H1 (cell line): ENCODE measurements at regions not wholly inside any gene's neighbourhood (a gene's known extent, or its start where the extent isn't known, plus 50 kb on each side); places are given as distances from the start of the nearest gene placed in this dataset.

ENCODE experiments used
- CTCF ChIA-PET: fragments of 300-600 bp; sonication (Branson Sonifier 250); formaldehyde crosslinking; loops from one replicate; lab custom pipeline; 2021; ENCODE audit not compliant: partially characterized antibody; lab: Charles Lee
- POLR2A ChIA-PET: fragments of 300-600 bp; sonication (Branson Sonifier 250); formaldehyde crosslinking; loops from one replicate; lab custom pipeline; 2021; ENCODE audit warnings: inconsistent platforms; ENCODE audit not compliant: partially characterized antibody; lab: Charles Lee
- DNase-seq, 2 experiments: peaks; one replicate each; pipeline versions ENCODE4 v3.0.0 to v3.0.0-alpha.2; 2010 to 2022; ENCODE audit warnings: low spot score in 2 of 2, low read depth in 1 of 2, mixed read lengths in 1 of 2
- FAIRE-seq: peaks from 2 replicates; lab custom pipeline; 2011; peaks lifted over from hg19 to GRCh38; lab: Jason Lieb, UNC
- H2AFZ ChIP-seq: 2 replicates; pipeline ENCODE4 v1.8.1; 2012; ENCODE audit warnings: low read length, inconsistent platforms
- H2AK5ac ChIP-seq: 2 replicates; pipeline ENCODE4 v1.6.1; 2013; ENCODE audit warnings: low read depth, low read length
- H2BK120ac ChIP-seq: replicated peaks from 2 replicates; pipeline ENCODE3; 2013; ENCODE audit warnings: low read depth, low read length, inconsistent platforms
- H2BK12ac ChIP-seq: 2 replicates; pipeline ENCODE4 v1.6.1; 2013; ENCODE audit warnings: low read depth, low read length
- H2BK15ac ChIP-seq: 2 replicates; pipeline ENCODE4 v1.6.1; 2013; ENCODE audit warnings: low read length
- H2BK20ac ChIP-seq: 2 replicates; pipeline ENCODE4 v1.6.1; 2013; ENCODE audit warnings: low read length
- H2BK5ac ChIP-seq: 2 replicates; pipeline ENCODE4 v1.6.1; 2013; ENCODE audit warnings: low read depth, low read length
- H3K14ac ChIP-seq: 2 replicates; pipeline ENCODE4 v1.6.1; 2013; ENCODE audit warnings: inconsistent platforms; ENCODE audit not compliant: insufficient read length
- H3K18ac ChIP-seq: 2 replicates; pipeline ENCODE4 v1.6.1; 2013; ENCODE audit warnings: low read length; ENCODE audit errors: extremely low read depth
- H3K23ac ChIP-seq: 2 replicates; pipeline ENCODE4 v1.6.1; 2013; ENCODE audit warnings: inconsistent platforms; ENCODE audit not compliant: insufficient read length
- H3K23me2 ChIP-seq: 2 replicates; pipeline ENCODE4 v1.6.1; 2013; ENCODE audit warnings: low read depth, low read length
- H3K27ac ChIP-seq: 2 replicates; pipeline ENCODE4 v1.6.1; 2011; ENCODE audit warnings: low read depth, low read length, inconsistent platforms
- H3K27me3 ChIP-seq, 4 experiments: replicated peaks in 1 of 4; 1 replicate in 1 of 4; 2 replicates in 3 of 4; pipeline versions ENCODE4 v1.6.1 to v1.8.1; 2011 to 2013; ENCODE audit warnings: low read length in 3 of 4, mild to moderate bottlenecking in 3 of 4, inconsistent platforms in 2 of 4, mixed read lengths in 2 of 4, moderate library complexity in 1 of 4; ENCODE audit not compliant: control insufficient read depth in 3 of 4, insufficient read depth in 3 of 4; ENCODE audit errors: extremely low read depth in 1 of 4
- H3K36me3 ChIP-seq, 4 experiments: 2 replicates each; pipeline versions ENCODE4 v1.6.1 to v1.8.1; 2011 to 2013; ENCODE audit warnings: mild to moderate bottlenecking in 4 of 4, low read length in 3 of 4, moderate library complexity in 2 of 4, control low read depth in 1 of 4, inconsistent platforms in 1 of 4; ENCODE audit not compliant: insufficient read depth in 4 of 4, control insufficient read depth in 2 of 4
- H3K4ac ChIP-seq: replicated peaks from 2 replicates; pipeline ENCODE3; 2013; ENCODE audit warnings: low read length, low read depth, mixed read lengths, inconsistent platforms; ENCODE audit not compliant: insufficient read length
- H3K4me1 ChIP-seq, 4 experiments: replicated peaks in 1 of 4; 1 replicate in 1 of 4; 2 replicates in 3 of 4; pipeline versions ENCODE4 v1.6.1 to v1.8.1; 2011 to 2013; ENCODE audit warnings: low read length in 3 of 4, inconsistent platforms in 2 of 4, mixed read lengths in 1 of 4; ENCODE audit not compliant: insufficient read depth in 4 of 4, control insufficient read depth in 3 of 4
- H3K4me2 ChIP-seq, 2 experiments: 2 replicates each; pipeline versions ENCODE4 v1.6.1 to v1.8.1; 2011 to 2013; ENCODE audit warnings: low read depth in 2 of 2, low read length in 2 of 2, control low read depth in 1 of 2, inconsistent platforms in 1 of 2, mild to moderate bottlenecking in 1 of 2; ENCODE audit not compliant: insufficient read depth in 1 of 2
- H3K4me3 ChIP-seq, 4 experiments: fragments of 200-600, 300-600 bp in 1 of 4; sonication (generic), shearing (Covaris generic), sonication (Bioruptor Twin) in 1 of 4; 2 replicates each; pipeline versions ENCODE4 v1.5.1 to v1.8.1; 2011 to 2016; ENCODE audit warnings: low read length in 4 of 4, low read depth in 3 of 4, control low read depth in 2 of 4, inconsistent platforms in 2 of 4, mild to moderate bottlenecking in 2 of 4, mixed read lengths in 1 of 4, moderate library complexity in 1 of 4; ENCODE audit not compliant: insufficient read depth in 2 of 4; ENCODE audit errors: extremely low read depth in 1 of 4
- H3K56ac ChIP-seq: replicated peaks from 2 replicates; pipeline ENCODE3; 2013; ENCODE audit warnings: low read depth, mild to moderate bottlenecking, mixed read lengths, low read length, inconsistent platforms; ENCODE audit not compliant: insufficient read length
- H3K79me1 ChIP-seq: 2 replicates; pipeline ENCODE4 v1.6.1; 2013; ENCODE audit warnings: low read depth, low read length, control low read depth
- H3K79me2 ChIP-seq, 2 experiments: 2 replicates each; pipeline versions ENCODE4 v1.6.1 to v1.8.1; 2012 to 2013; ENCODE audit warnings: low read length in 2 of 2, mild to moderate bottlenecking in 2 of 2, inconsistent platforms in 1 of 2; ENCODE audit not compliant: insufficient read depth in 2 of 2, control insufficient read depth in 1 of 2
- H3K9ac ChIP-seq, 4 experiments: replicated peaks in 1 of 4; 1 replicate in 1 of 4; 2 replicates in 3 of 4; pipeline versions ENCODE4 v1.6.1 to v1.8.1; 2011 to 2013; ENCODE audit warnings: low read depth in 3 of 4, low read length in 3 of 4, control low read depth in 2 of 4, mild to moderate bottlenecking in 2 of 4, moderate library complexity in 2 of 4, inconsistent platforms in 1 of 4; ENCODE audit errors: extremely low read depth in 1 of 4
- H3K9me3 ChIP-seq, 2 experiments: 2 replicates each; pipeline versions ENCODE4 v1.6.1 to v1.8.1; 2012 to 2013; ENCODE audit warnings: mild to moderate bottlenecking in 2 of 2, moderate library complexity in 2 of 2, control low read depth in 1 of 2, inconsistent platforms in 1 of 2, low read depth in 1 of 2, low read length in 1 of 2, mixed read lengths in 1 of 2; ENCODE audit not compliant: insufficient read depth in 2 of 2
- H4K20me1 ChIP-seq, 2 experiments: replicated peaks in 1 of 2; 2 replicates each; pipeline versions ENCODE3 to v1.8.1; 2011 to 2013; ENCODE audit warnings: inconsistent platforms in 2 of 2, low read length in 2 of 2, mild to moderate bottlenecking in 1 of 2; ENCODE audit not compliant: insufficient read depth in 2 of 2, control insufficient read depth in 1 of 2
- H4K5ac ChIP-seq: 2 replicates; pipeline ENCODE4 v1.6.1; 2013; ENCODE audit warnings: low read length, low read depth, mixed read lengths, inconsistent platforms; ENCODE audit not compliant: insufficient read length
- H4K8ac ChIP-seq: 2 replicates; pipeline ENCODE4 v1.8.0; 2013; ENCODE audit warnings: mild to moderate bottlenecking, moderate library complexity, low read length, inconsistent platforms; ENCODE audit not compliant: insufficient read depth; ENCODE audit errors: extremely low read depth
- H4K91ac ChIP-seq: replicated peaks from 2 replicates; pipeline ENCODE3; 2013; ENCODE audit warnings: low read length, mixed read lengths, inconsistent platforms; ENCODE audit not compliant: insufficient read length
- FOSL1 ChIP-seq: IDR thresholded peaks from 2 replicates; pipeline ENCODE4 v1.6.1; 2011; ENCODE audit warnings: mild to moderate bottlenecking, low read depth, low read length, moderate library complexity; ENCODE audit not compliant: insufficient read depth
- RAD21 ChIP-seq, 2 experiments: IDR thresholded peaks in 1 of 2; conservative IDR thresholded peaks in 1 of 2; 2 replicates each; pipeline ENCODE4 v1.6.1; 2011; ENCODE audit warnings: low read depth in 2 of 2, low read length in 2 of 2, improper control_type of control experiment in 1 of 2, inconsistent platforms in 1 of 2, mild to moderate bottlenecking in 1 of 2, moderate library complexity in 1 of 2
- WGBS, 2 experiments: shearing (Covaris generic) in 1 of 2; methylation state at CpG; one replicate each; pipeline versions ENCODE4 v1.1.6 to v1.1.7; 2013 to 2015; ENCODE audit warnings: low lambda C conversion rate in 2 of 2, mixed read lengths in 2 of 2, inconsistent platforms in 1 of 2, low coverage in 1 of 2, missing lambda C conversion rate in 1 of 2; ENCODE audit not compliant: insufficient replicate concordance in 2 of 2, insufficient coverage in 1 of 2, insufficient read length in 1 of 2; ENCODE audit errors: extremely low coverage in 1 of 2, missing lambda C conversion rate in 1 of 2; 5-methylcytosine and 5-hydroxymethylcytosine counted together
- TF ChIP-seq, protein P1 (sequence below), 3 experiments: IDR thresholded peaks; 1 replicate in 2 of 3; 2 replicates in 1 of 3; pipeline versions ENCODE4 v1.5.1 to v1.6.1; 2011; ENCODE audit warnings: low read length in 3 of 3, mild to moderate bottlenecking in 3 of 3, inconsistent platforms in 2 of 3, low read depth in 1 of 3, moderate library complexity in 1 of 3; ENCODE audit not compliant: insufficient read depth in 1 of 3; ENCODE audit errors: control extremely low read depth in 1 of 3

DNA sequence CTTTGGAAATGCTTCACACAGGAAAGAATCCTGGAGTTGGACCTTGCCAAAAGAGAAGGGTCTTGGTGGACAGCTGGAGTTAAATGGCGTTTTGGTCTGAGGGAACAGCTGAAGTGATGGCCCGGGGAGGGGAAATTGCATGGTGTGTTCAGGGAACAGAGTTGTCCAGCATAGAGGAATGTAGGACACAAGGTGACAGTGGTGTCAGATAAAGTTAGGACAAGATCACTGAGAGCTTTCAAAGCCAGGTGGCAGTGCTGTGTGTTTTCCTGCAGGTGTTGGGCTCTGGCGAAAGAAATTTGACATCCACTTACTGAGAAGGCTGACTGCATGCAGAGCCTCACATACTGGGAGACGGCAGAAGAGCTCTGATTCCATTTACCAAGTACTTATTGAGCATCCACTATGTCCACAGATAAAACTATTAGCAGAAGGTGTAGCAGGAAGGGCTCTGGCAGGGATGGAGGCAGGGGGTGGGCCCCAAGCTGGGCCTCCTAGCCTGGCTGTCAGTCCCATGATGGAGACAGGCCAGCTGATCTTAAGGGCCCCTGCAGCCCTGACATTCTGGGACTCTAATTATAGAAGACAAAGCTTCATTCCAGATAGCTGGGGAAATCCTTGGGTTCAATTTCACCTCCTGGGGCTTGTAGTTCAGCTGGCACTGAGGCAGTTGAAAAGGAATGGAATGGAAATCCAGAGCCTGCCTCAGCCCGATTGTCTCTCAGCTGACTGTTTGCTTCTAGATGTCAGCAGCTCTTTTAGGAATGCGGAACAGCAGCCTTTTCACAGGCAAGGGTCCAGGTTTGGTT is 150.2 kb upstream of the MAMLD1 start:
- H3K9ac ChIP-seq, result no peak overlapping the region
- no peaks in the 10 kb centered on the region for H3K79me2 ChIP-seq
- peaks cover 0 to 3% (median under 1%) of the 10 kb centered on the region in 4 experiments; a peak in 1 of 7 replicates for H3K4me1 ChIP-seq
- no peak overlapping the region for H2BK15ac ChIP-seq
- no peak overlapping the region for H4K5ac ChIP-seq
- H3K23me2 ChIP-seq, result no peaks in the 10 kb centered on the region
- TF ChIP-seq RAD21 (IDR thresholded peaks at IDR 0.05 in 1 of 2, conservative IDR thresholded peaks at IDR 0.05 in 1 of 2; ENCODE audit: low read depth in 2 of 2, low read length in 2 of 2), result peak; percentile 31 to 47; a peak in 3 of 4 replicates
- TF ChIP-seq, protein P1, sequence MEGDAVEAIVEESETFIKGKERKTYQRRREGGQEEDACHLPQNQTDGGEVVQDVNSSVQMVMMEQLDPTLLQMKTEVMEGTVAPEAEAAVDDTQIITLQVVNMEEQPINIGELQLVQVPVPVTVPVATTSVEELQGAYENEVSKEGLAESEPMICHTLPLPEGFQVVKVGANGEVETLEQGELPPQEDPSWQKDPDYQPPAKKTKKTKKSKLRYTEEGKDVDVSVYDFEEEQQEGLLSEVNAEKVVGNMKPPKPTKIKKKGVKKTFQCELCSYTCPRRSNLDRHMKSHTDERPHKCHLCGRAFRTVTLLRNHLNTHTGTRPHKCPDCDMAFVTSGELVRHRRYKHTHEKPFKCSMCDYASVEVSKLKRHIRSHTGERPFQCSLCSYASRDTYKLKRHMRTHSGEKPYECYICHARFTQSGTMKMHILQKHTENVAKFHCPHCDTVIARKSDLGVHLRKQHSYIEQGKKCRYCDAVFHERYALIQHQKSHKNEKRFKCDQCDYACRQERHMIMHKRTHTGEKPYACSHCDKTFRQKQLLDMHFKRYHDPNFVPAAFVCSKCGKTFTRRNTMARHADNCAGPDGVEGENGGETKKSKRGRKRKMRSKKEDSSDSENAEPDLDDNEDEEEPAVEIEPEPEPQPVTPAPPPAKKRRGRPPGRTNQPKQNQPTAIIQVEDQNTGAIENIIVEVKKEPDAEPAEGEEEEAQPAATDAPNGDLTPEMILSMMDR (IDR thresholded peaks at IDR 0.05; ENCODE audit: control extremely low read depth in 1 of 3, insufficient read depth in 1 of 3, low read depth in 1 of 3, low read length in 3 of 3), result peak in 2 of 3 experiments; percentile 26 to 40; a peak in 3 of 4 replicates
- no peak for TF ChIP-seq FOSL1
- TF ChIP-seq, all 59 proteins: peak for 2
- no peak overlapping the region for H3K4me2 ChIP-seq
- H3K4me3 ChIP-seq, result no peak overlapping the region
- no peak overlapping the region for H2AK5ac ChIP-seq
- no peak overlapping the region for H2BK20ac ChIP-seq
- POLR2A ChIA-PET, result no interaction called here
- H4K20me1 ChIP-seq, result no peaks in the 10 kb centered on the region
- FAIRE-seq (peak; percentile 91), DNase-seq (no peak)
- H3K27ac ChIP-seq, result no peak overlapping the region
- H3K56ac ChIP-seq, result no peak overlapping the region
- H3K18ac ChIP-seq, result no peak overlapping the region
- no peaks in the 10 kb centered on the region for H3K27me3 ChIP-seq
- H3K79me1 ChIP-seq, result no peaks in the 10 kb centered on the region
- H3K36me3 ChIP-seq, result no peaks in the 10 kb centered on the region
- no peak overlapping the region for H3K14ac ChIP-seq
- no peak overlapping the region for H2BK12ac ChIP-seq
- no peak overlapping the region for H2BK120ac ChIP-seq
- H3K23ac ChIP-seq, result no peak overlapping the region
- CTCF ChIA-PET, result interaction anchor here (0.6 to 2.3 kb wide), 10 partner anchors 13 to 220 kb away, joined by 3 to 12 read pairs (median 4); partner anchors contain the start of gene MAMLD1
- no peak overlapping the region for H3K4ac ChIP-seq
- no peak overlapping the region for H4K8ac ChIP-seq
- H3K9me3 ChIP-seq, result no peaks in the 10 kb centered on the region
- H2AFZ ChIP-seq, result no peak overlapping the region
- no peak overlapping the region for H4K91ac ChIP-seq
- no peak overlapping the region for H2BK5ac ChIP-seq
- WGBS, 2 experiments, result 83% methylated on average over 5 of the region's 6 CpGs; no CpG with 5 or more reads in 1 of the 2 experiments
